GM18520 (cell line): ENCODE measurements at regions not wholly inside any gene's neighbourhood (a gene's known extent, or its start where the extent isn't known, plus 50 kb on each side); places are given as distances from the start of the nearest gene placed in this dataset.

ENCODE experiments used
- ATAC-seq: cut with Tn5 transposase; IDR thresholded peaks from one replicate; pipeline ENCODE4 v1.9.1; 2021; ENCODE audit not compliant: unreplicated experiment

DNA sequence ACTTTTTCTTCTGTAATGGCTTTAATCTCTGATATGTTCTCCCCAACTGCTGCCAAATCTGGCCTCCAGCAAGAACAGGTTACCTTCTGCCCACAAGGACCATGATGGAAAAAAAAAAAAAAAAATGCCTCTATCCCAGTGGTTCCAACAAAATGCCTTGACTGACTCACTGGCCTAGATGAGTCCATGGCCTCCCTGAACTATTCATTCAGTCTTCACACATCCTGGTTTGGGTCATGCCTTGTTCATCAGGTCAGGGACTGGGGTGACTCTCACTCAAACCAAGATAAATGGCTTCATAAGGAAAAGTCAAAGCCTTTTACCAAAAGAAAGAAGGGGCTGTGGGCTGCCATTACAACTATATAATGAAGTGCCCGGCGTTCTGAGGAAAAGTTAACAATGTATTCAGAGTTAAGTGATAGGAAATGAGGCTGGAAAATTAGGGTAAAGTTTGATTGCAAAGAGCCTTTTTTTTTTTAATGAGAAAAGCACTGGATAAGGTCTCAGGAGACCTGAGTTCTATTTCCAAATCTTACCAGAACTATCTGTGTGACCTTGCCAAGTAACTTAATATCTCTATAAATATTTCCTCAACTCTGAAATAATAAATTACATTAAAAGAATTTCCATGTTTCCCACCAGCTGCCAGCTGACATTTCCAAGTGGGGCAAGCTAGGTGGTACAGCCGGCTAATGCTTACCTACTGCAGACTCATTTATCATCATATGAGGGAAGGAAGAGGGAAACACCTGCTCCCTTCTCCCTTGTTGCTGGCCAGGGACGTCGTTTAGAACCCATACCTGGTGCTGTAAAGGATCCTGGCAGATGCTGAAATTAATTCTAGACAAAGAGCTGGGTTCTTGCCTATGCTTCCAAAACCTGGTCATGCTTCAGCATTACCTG lies 380.0 kb upstream of the MARCKS start:
- ATAC-seq: no peak

- ATAC-seq: no peak
Observed at GRCh38 chr6:113480616-113481015, 376.5 kb upstream of the MARCKS start.

DNA sequence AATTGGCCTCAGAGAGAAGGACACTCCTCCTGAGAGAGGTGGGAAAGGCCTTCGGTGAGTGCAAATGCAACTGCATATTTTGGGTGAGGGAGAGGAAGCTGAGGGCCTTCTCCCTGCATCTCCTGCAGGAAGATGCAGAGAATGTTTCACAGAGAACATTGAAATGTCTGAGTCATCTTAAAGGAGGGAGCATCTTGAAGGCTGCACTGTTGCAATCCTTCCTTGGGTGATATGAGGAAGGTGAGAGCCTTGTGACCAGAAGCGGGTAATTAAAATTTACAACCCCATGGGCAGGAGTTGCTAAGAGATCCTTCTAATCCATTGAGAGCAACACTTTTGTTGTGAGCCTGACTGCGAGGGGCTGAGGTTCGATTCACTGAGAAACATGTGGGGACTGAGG lies 375.7 kb upstream of the MARCKS start:
- ATAC-seq: no peak

GRCh38 chr6:113481910-113482309 lies 375.2 kb upstream of the MARCKS start:
- ATAC-seq: no peak

GRCh38 chr6:113482771-113483170 lies 374.4 kb upstream of the MARCKS start:
- no peak for ATAC-seq

DNA sequence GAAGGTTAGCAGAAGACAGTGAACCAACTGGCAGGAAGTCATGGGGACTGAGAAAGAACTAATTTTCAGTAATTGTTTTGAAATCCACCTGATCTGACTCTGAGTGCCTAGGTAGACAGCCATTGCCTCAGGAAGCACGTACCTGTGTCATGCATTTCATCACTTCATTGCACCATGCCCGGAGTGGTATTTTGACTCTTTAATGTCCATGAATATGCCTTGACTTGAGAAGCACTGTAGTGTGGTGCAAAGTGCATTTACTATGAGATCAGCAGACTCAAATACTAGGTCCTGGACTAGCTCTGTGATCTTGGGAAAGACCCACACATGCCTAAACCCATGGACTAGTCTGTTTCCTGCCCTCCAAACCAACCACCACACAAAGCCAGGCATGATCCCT lies 370.9 kb upstream of the MARCKS start:
- no peak for ATAC-seq

DNA sequence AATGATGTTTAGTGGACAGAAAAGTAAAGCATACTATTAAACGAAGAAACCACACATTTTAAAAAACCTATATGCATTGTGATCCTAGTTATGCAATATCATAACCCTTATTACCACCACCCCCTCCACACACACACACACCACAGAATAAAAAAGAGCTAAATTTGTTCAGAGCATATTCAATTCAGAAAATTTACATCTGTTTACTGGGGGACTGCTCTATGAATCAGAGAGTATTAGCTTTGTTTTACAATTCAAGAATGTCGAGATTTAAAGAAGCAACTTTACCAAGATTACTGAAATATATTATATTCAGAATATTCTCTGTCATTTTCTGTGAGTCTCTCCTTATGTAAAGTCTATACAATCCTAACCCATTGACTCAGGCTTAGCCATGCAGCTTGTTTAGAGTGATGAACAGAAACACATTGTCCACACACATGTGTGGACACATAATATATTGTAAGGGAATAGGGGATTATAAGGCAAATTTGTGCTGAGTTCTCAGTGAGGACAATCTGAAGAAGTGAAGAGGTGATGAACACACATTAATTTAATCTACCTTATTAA lies 369.6 kb upstream of the MARCKS start:
- ATAC-seq: no peak

DNA sequence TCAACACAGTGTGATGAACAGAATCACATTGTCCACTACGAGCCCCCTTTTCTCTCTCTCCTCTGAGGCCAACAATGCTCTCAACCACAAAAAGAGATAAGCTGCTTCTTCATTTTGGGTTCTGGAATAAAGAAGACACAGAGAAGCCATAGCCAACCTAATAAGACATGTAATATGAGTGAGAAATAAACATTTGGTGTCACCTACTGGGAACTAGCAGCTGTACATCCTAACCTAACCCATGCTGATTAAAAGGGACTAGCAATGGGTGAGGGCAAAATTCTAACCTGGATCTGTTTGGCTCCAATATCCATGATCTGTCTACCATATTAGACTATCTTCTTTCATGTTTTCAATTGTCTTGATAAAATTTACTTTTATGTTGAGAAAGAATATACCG lies 369.1 kb upstream of the MARCKS start:
- no peak for ATAC-seq

DNA sequence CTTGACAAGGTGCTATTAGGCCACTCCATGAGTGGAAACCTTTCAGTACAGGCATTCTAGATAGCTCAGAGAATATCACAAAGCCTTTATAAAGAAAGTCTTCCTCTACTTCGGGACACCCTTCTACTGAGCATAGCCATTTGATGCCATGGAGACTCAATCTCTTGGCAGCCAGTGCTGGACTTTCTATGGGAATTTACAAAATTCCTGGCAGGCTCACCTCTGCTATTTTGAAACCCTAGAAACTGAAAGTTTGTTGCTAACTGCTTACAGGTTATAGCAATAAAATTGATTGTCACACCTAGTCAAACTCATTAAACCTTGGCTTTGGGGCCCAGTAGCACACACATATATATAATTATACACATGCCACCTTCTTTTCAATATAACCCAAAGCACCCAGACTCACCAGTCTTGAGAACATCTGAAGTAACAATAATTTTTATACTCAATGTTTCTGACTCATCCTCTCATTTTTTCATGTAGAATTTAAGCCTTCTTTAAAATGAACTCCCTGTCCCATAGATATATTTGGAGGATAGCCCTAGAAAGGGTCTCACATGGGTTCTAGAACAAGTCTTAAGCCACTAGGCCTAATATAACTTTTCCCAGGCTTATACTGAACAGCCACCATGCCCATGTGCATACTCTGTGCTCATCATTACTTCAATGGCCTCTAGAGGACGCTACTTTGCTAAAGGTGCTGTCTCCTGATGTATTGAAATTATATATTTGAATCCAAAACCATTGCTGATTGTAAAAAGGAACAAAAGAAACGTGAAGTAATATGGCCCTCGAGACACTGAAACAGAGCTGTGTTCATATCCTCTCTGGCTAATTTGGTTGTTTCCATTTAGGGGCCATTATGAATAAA lies 368.1 kb upstream of the MARCKS start:
- no peak for ATAC-seq

DNA sequence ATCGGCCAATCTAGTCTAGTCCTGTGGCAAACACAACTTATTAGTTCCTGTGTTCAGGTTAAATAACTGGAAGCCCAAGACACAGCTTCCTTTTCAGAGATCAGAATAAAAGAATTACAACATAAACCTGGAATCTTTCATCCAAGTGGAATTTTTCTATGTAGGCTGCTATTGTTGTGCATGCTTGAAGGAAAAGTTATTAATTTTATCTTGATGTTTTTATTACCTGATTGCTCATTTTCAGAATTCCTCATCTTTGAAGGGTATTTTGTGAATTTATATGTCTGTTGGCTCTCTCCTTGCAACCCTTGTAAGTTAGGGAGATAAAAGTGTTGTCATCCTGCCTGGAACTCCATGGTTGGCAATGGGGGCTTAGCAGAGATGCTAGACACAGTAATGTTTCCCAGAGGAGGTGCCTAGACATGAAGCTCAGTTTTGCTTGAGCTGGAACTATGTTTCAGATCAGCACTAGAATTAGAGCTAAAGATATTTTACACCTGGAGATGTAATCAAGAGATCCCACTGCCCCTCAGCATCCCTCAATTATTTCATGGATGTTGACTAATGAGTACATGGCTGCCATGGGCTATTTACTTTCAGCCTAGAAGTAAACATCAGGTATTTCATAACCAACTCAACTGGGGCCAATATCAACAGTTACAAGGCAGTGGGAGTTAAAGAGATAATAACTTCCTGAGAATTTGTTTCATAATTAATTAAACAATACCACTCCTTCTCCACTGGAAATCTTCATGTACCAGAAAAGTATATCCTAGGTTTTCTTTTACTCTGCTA lies 367.0 kb upstream of the MARCKS start:
- no peak for ATAC-seq

DNA sequence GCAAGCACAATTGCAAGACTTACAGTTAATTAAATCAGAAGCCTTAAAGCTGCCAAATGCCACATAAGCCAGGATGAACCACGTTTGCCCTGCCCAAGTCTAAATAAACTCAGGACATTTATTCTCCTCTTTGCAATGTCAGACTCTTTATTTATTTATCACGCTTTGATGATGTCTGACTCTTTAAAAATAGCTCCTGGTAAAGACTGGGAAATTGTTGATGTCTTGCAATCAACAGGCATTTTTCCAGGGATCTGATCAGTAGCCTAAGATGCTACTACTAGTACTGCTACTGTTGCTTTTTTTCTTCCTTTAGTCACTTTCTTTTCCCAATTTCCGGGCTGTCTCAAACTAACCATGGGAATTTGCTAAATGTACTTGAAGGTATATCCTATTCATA lies 365.8 kb upstream of the MARCKS start:
- no peak for ATAC-seq

- ATAC-seq: no peak
Observed at GRCh38 chr6:113493991-113494390, 363.2 kb upstream of the MARCKS start.

DNA sequence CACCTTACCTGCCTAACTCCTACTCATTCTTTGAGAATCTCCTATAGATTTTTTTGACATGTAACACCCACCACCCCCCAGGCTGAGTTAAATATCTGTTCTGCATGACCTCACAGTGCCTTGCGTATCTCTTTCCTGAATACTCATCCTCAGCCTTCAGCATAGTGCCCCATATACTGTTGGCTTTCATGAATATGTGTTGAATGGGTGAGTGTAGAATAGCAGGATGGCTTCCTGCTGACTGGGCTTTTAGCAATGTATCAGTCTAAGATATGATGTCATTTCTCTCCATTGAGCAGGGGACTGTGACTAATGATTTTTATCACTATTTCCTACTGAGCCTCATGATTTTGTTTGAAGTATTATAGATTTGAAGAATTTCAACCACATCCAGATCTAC lies 361.6 kb upstream of the MARCKS start:
- ATAC-seq: no peak

GRCh38 chr6:113496166-113496565 lies 361.0 kb upstream of the MARCKS start:
- no peak for ATAC-seq

DNA sequence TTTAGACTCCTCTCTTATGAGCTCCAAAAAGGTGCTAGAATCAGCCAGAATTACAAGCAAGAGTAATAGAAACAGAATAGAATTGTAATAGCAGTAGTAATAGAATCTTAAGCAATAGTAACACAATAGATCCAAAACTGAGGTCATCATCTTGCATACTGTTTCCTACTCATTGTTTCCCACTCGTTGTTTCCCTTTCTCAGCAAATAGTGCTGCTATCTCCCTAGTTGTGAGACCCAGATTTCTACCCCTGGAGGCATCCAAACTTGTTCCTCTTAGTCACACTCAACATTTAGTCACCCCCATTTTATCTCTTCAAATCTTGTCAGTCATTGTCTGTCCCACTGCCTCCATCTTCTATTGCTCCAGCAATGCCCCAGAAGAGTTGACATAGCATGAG lies 356.9 kb upstream of the MARCKS start:
- ATAC-seq: no peak

GRCh38 chr6:113505084-113505699 lies 352.0 kb upstream of the MARCKS start:
- no peak for ATAC-seq

DNA sequence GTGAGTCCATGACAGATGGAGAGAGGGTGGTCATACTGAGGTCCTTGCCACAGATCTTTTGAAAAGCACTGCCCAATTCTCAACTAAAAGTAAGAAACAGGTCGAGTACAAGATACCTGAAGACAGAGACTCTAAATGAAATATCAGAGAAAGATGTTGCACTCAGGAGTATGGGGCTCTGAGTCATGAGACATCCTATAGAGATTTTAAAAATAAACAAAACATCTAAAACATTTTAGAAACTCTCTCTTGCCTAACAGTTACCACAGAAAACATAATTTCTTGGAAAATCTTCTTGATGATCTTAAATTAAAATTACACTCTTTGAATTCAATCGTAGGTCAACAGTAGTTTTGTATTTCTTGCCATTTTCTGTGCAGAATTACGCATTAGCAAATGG lies 348.9 kb upstream of the MARCKS start:
- ATAC-seq: no peak

DNA sequence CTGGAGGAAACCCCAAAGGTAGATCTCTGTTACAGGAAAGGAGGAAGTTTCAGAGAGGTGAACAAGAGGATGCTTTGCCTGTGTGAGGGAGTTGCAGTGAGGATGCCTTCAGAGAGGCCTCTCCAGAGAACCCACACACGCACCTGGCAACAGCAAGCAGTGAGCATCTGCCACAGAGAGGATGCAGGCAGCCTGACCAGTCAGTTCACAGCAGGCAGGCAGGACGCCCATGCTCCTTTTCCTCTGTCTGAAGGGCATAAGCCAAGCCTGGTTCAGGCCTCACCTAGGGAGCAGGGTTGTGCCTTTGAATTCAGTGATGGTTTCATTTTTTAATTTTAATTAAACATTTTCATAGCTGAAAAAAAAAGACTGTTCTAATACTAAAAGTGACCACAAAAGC lies 346.0 kb upstream of the MARCKS start:
- no peak for ATAC-seq

DNA sequence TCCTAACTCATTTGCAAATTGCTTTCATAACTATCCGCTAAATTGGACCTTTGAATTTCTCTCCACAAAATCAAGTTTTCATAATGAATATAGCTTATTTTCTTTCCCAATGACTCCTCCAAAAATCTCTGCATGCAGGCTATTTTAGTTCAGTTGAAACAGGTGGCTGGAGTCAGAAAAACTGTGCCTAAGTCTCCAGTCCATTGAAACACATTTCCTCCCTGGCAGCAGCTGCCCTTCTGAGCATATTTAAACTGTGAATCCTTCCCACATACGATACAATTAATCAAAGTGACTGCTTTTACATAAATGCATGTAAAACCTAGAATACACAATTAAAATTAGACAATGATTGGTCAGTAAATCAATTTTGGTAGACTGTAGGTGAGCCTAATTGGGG lies 344.6 kb upstream of the MARCKS start:
- ATAC-seq: no peak

GRCh38 chr6:113513086-113513485 lies 344.1 kb upstream of the MARCKS start:
- no peak for ATAC-seq

- no peak for ATAC-seq
Observed at GRCh38 chr6:113522376-113522775, 334.8 kb upstream of the MARCKS start.
